ENCODE measurements at regions not wholly inside any gene's neighbourhood (a gene's known extent, or its start where the extent isn't known, plus 50 kb on each side); places are given as distances from the start of the nearest gene placed in this dataset.
A peak's percentile ranks its signal among the peaks of the same experiment; 100 is the strongest.

DNA sequence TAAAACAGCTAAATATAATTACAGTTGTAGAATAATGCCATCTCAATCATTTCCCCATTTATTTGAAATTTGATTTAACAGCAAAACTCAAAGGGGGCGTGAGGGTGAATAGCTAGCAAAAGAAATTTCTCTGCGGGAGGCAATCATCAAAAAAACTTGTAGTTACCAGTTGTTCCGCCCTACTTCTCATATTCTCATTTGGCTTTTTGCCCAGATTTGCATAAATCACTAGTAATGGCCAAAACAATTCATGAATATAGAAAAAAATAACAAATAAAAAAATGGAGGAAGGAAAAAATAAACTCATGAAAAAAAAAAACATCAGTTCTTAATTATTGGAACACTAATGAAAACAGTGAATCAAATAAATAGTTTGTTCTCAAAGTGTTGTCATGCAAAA, 722.6 kb upstream of the KIF2B start:
- no peak for DNase-seq (ENCODE audit: low read depth)
- no peak overlapping the region for H3K4me3 ChIP-seq (ENCODE audit: low read depth, low read length)
- TF ChIP-seq, protein P1, sequence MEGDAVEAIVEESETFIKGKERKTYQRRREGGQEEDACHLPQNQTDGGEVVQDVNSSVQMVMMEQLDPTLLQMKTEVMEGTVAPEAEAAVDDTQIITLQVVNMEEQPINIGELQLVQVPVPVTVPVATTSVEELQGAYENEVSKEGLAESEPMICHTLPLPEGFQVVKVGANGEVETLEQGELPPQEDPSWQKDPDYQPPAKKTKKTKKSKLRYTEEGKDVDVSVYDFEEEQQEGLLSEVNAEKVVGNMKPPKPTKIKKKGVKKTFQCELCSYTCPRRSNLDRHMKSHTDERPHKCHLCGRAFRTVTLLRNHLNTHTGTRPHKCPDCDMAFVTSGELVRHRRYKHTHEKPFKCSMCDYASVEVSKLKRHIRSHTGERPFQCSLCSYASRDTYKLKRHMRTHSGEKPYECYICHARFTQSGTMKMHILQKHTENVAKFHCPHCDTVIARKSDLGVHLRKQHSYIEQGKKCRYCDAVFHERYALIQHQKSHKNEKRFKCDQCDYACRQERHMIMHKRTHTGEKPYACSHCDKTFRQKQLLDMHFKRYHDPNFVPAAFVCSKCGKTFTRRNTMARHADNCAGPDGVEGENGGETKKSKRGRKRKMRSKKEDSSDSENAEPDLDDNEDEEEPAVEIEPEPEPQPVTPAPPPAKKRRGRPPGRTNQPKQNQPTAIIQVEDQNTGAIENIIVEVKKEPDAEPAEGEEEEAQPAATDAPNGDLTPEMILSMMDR (conservative IDR thresholded peaks at IDR 0.05; ENCODE audit: low read depth, low read length) = no peak

DNA sequence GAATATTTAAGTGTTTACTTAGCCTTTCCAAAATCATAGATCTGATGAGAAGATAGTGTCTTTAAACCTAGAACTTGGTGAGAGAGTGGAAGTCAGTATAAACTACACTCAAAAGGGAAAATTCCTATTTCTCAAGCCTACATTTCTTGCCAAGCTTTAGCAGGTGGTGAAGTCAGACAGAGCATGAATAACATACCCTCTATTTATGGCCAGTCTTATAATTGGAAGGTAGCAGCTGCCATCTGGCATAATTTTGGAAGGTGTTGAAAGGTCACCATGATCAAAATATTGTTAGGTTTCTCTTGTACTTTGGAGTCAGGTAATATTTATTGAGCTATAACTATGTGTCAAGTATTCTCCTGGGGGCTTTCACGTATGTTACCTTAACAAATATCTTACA, 729.3 kb upstream of the KIF2B start:
- no peak for DNase-seq (ENCODE audit: low read depth)
- TF ChIP-seq, protein P1 (conservative IDR thresholded peaks at IDR 0.05; ENCODE audit: low read depth, low read length) = no peak
- H3K4me3 ChIP-seq (ENCODE audit: low read depth, low read length) = no peak overlapping the region

DNA sequence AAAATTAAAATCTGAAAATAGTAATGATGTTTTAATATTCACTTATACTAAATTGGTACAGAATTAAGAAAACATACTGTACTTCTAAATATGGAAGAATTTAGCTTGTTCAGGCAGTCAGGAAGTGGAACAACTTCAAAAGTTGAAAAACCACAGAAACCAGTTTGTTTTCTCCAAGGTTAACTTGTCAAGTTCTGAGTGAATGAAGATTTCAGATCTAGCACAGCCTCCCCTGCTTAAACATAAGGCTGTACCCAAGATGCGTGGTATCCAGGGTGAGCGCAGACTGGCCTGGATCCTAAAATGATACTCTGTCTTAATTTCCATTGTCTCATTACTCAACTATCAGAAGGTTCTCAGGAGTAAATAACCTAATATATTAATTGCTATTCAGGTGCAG, 730.7 kb upstream of the KIF2B start:
- TF ChIP-seq, protein P1 (conservative IDR thresholded peaks at IDR 0.05; ENCODE audit: low read depth, low read length) = no peak
- DNase-seq (ENCODE audit: low read depth) = no peak
- H3K4me3 ChIP-seq (ENCODE audit: low read depth, low read length) = no peak overlapping the region

DNA sequence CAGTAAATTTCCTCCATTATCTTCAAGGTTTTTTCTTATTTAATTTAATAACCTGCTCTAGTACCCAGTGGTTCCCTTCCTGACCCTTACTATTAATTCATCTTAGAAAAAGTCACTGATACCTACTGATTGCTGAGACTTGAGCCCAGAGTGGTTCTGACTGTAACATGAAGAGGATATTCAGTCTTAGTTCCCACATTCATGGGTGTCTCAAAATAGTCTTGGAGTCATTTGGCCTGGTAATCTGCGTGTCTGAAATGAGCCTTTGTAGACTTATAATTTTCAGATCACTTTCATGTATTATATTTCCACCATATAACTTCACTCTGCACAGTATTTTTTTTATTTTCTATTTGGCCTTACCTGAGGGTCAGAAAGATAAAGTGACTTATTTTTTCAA, 732.0 kb upstream of the KIF2B start:
- H3K4me3 ChIP-seq (ENCODE audit: low read depth, low read length) = no peak overlapping the region
- TF ChIP-seq, protein P1 (conservative IDR thresholded peaks at IDR 0.05; ENCODE audit: low read depth, low read length) = no peak
- DNase-seq (ENCODE audit: low read depth) = no peak

DNA sequence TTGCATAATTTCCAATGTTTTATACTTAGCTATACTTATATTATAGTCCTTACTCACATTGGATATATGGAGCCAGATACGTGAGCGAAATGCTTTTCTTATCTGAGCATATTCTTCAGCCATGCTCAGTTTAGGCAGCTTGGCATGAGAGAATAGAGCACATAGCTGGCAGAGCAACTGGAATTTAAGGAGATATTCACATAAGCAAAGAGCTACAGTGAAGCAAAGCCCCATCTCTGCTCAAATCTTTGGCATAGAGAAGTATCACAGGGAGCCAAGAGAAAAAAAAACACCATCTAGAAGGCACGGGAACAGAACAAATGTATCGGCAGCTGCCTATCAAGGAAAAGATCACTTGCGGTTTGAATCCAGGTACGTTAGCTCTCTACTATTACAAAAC, 734.2 kb upstream of the KIF2B start:
- no peak for DNase-seq (ENCODE audit: low read depth)
- TF ChIP-seq, protein P1 (conservative IDR thresholded peaks at IDR 0.05; ENCODE audit: low read depth, low read length) = no peak

DNA sequence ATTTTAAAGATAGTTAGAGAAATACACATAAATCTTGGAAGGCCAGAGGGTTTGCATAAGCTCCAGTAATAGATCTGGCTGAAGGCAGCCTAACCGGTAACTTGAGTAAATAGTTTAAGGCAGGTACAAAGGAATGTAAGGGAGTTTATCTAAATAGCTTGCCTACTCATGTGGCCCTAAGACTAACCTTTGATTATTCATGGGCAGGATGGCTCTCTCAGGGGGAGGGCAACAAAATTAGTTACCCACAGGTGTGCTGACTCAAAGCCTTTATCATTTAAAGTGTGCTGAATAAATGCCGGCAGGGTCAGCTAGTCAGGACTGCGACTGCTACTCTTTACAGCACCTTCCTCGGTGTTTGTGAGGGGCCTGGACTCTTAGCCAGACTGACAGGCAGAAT, 761.3 kb upstream of the KIF2B start:
- no peak overlapping the region for H3K4me3 ChIP-seq (ENCODE audit: low read depth, low read length)
- no peak for DNase-seq (ENCODE audit: low read depth)
- TF ChIP-seq, protein P1 (conservative IDR thresholded peaks at IDR 0.05; ENCODE audit: low read depth, low read length) = no peak

More for the DNA sequence above, 734.2 kb upstream of the KIF2B start:
- H3K4me3 ChIP-seq (ENCODE audit: low read depth, low read length) = no peak overlapping the region

DNA sequence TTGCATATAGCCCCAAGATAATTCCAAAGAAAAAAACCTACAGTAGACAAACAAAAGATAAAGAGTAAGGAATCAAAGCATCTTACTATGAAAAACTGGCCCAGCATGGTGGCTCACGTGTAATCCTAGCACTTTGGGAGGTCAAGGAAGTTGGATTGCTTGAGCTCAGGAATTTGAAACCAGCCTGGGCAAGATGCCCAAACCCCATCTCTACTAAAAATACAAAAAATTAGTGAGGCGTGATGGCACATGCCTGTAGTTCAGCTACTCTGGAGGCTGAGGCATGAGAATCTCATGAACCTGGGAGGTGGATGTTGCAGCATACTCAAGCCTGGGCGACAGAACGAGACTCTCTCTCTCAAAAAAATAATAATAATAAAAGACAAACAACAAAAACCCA, 764.7 kb upstream of the KIF2B start:
- DNase-seq (ENCODE audit: low read depth) = peak; percentile 1
- TF ChIP-seq, protein P1 (conservative IDR thresholded peaks at IDR 0.05; ENCODE audit: low read depth, low read length) = no peak
- no peak overlapping the region for H3K4me3 ChIP-seq (ENCODE audit: low read depth, low read length)
